Fibroblast of gingiva (primary cell): ENCODE measurements at regions not wholly inside any gene's neighbourhood (a gene's known extent, or its start where the extent isn't known, plus 50 kb on each side); places are given as distances from the start of the nearest gene placed in this dataset.

Experiments used
- DNase-seq: peaks from one replicate; pipeline ENCODE4 v3.0.0-alpha.2; 2011; ENCODE audit warnings: low read depth

- peak; percentile 98 for DNase-seq
These were observed 60.9 kb upstream of the MMADHC start for GRCh38 chr2:149648282-149649030.

- DNase-seq = peak; percentile 34
These were observed 57.8 kb upstream of the MMADHC start for GRCh38 chr2:149645391-149645790.
